Skeletal muscle cell (primary cell): ENCODE measurements at regions not wholly inside any gene's neighbourhood (a gene's known extent, or its start where the extent isn't known, plus 50 kb on each side); places are given as distances from the start of the nearest gene placed in this dataset.
"Not testable (repeated sequence)": the region's sequence is repeated elsewhere in the genome, so short reads cannot be mapped to it uniquely, and the experiment has no call there.

Experiments used
- DNase-seq: peaks from one replicate; pipeline ENCODE4 v3.0.0-alpha.2; 2010; ENCODE audit warnings: low read depth
- H3K4me3 ChIP-seq: 2 replicates; pipeline ENCODE4 v1.5.1; 2011; ENCODE audit warnings: low read depth, mild to moderate bottlenecking, control low read depth, low read length, moderate library complexity

DNA sequence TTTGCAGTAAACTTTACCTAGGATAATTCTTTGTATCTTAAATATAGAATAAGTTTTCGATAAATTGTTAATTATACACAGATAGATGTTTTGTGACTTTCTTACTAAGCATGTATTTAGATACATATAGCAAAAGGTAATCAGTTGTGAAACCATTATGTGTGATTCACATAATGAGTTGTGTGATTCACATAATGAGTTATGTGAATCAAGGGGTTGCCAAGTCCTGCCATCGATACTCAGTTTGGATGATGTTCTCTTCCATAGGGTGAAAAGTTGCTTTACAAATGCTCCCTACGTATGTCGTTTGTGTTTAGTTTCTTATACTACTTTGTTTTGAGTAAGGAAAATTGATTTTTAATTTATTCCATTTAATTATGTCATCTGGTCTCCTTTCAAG, 682.1 kb downstream of the MECOM start:
- no peak for DNase-seq
- H3K4me3 ChIP-seq, result no peak overlapping the region

DNA sequence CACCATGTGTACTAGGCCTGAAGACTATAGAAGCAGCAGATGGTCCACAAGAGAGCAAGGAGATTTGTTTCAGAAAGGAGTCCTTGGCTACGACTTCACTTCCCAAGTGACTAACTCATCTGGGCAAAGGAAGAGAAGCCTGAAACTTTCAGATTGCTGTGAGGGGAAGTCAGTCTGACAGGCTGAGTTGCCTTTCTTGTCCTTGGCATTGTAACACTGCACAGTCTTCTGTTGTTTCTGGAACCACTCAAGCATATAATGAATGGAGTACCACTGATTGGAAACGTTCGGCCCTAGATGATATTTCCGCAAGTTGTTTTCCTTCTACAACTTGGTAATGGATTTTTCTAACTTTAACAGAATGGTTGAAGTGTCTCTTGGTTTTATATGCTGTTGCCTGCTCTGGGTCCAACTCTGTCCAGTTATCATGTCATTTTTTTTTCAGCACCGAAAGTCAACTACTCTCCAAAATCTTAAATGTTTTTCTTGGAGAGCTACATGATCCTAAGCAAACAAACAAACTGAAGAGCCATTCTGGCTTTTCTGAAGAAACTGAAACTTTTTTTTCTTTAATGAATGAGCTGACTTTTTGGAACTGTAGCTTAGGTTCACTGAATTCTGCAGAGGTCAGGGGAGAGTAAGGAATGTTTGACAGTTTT, 685.7 kb downstream of the MECOM start:
- no peak overlapping the region for H3K4me3 ChIP-seq
- DNase-seq, result peak; percentile 10

DNA sequence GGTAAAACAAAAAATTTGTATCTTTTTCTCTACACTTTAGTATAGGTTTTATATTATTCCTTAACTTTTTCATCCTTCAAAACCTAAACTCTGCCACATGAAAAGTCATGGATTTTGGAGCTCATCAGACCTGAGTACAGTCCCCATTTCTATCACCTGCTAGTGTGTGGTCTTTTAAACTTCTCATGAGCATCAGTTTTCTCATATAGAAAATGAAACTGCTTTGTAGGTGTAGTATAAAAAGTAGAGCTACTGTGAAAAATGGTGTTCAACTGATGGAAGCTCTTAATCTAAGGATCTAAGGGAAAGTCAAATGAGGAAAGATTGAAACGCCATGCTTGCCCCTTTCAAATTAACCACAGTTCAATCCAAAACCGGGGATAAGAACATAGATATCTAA, 686.5 kb downstream of the MECOM start:
- no peak for DNase-seq
- H3K4me3 ChIP-seq, result no peak overlapping the region

DNA sequence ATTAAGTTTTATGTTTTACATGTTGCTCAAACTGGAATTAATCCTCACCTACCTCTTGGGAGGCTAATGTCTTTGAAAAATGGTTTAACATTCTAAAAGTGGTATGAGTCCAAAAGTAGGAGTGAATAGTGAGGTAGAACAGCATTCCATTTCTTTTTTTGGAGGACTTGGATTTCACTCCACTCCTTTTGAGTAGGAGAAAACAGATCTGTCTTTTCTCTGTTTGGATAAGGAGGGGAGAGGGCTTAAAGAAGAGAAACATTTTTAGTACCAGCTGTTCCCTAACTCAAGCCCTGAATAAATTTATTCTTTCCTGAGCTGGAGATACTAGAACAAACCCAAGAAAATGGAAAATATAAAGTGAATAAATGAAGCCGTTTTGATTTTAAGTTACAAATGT, 687.9 kb downstream of the MECOM start:
- DNase-seq, result no peak
- no peak overlapping the region for H3K4me3 ChIP-seq

DNA sequence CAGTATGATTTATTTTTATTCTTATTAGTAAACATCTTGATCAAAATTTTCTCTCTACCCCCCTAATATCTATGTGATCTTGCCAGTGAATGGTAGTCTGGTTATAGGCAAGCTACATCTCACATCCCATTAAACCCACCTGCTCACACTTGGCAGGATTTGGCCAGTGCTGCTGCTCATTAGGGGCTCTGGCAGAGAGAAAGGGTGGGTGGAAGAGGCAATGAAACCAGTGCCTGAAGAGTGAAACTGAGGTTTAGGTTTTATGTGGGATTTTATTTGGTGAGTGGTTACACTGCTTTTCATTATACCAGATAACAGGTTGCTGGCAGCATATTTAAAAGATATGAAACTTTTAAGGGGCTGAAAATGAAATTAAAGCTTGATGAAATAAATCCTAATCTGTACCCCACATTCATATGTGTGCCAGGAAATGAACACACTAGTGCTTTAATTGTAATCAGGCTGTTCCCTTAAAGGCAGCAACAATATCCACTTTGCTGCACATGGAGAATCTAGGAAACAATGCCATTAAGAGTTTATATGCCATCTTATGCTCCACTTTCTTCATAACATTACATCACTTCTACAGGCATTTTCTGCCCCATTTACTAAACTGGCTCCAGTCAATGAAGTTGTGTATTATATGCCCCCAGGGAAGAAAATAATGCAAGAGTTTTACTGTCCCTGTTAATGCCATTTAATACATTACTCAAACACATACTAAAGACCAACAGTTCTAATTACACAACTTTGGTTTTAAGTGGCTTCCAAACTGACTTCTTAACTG, 688.7 kb downstream of the MECOM start:
- H3K4me3 ChIP-seq, result no peak overlapping the region
- no peak for DNase-seq

DNA sequence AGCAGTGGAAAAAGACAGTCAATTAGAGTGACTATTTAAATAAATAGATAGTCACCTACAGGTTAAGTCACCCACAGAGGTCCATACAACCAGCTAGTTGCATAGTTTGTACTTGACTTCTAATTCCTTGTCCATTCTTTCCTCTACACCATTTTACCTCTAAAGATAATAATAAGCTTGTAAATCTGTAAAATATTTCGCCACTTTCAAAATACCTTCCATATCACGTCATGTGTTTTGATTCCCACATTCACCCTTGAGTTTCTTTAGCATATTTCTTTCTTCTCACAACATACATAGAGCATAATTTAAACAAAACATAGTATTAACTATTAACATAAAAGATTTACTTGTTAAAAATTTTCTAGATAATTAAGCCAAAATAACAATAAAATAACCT, 689.6 kb downstream of the MECOM start:
- H3K4me3 ChIP-seq, result no peak overlapping the region
- no peak for DNase-seq

DNA sequence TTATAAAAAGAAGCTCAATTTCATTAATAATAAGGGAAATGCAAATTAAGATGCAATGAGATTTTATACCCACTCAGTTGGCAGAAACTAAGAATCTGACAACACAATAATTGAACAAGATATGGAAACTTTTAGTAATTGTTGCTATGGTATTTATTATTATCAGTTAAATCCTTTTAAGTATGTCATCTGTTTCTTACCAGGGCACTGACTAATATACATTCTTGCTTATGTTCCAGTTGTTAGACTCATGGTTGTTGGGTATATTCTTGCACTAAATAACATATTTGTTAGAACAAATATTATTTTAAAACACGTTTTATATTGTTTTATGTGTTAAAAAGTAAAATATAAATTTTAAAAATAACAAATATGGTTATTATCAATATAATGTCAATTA, 690.3 kb downstream of the MECOM start:
- no peak for DNase-seq
- no peak overlapping the region for H3K4me3 ChIP-seq

DNA sequence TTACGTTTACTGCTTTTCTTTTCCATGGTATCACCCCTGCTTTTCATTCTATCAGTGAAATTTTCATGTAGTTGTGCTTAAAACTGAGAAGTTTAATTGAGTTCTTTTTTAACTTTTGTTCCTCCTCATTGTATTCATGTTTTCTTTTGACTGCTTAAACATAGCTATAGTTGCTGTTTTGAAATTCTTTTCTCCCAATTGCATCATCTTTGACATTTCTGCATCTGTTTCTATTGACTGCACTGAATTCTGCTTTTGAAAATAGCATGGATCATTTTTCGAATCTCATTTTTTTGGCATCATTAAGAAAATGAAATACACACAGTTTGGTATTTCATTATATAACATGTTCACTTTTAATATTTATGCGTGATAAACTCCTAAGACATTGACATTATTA, 694.9 kb downstream of the MECOM start:
- no peak overlapping the region for H3K4me3 ChIP-seq
- DNase-seq, result no peak

DNA sequence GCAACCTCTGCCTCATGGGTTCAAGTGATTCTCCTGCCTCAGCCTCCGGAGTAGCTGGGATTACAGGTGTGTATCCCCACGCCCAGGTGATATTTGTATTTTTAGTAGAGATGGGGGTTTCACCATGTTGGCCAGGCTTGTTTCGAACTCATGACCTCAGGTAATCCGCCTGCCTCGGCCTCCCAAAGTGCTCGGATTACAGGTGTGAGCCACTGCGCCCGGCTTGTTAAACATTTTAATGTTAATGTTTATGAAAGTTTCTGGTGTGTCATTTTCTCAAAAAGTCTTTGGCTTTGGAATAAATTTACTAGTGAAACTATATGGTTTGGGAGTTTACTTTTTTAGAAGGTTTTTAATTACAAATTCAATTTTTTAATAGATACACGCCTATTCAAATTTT, 698.8 kb downstream of the MECOM start:
- DNase-seq, result no peak
- H3K4me3 ChIP-seq, result no peak overlapping the region

DNA sequence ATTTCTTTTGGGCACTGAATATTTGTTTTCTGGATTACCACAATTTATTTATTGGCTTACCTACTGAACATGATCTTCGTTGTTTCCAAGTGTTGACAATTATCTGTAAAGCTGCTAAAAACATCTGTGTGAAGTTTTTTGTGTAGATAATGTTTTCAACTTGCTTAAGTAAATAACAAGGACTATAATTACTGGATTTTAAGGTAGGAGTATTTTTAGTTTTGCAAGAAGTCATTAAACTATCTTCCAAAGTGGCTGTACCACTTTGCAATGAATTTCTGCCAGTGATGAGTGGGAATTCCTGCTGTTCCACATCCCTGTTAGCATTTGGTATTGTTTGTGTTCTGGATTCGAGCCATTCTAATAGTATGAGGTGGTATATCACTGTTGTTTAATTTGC, 702.2 kb downstream of the MECOM start:
- H3K4me3 ChIP-seq, result no peak overlapping the region
- DNase-seq, result no peak

DNA sequence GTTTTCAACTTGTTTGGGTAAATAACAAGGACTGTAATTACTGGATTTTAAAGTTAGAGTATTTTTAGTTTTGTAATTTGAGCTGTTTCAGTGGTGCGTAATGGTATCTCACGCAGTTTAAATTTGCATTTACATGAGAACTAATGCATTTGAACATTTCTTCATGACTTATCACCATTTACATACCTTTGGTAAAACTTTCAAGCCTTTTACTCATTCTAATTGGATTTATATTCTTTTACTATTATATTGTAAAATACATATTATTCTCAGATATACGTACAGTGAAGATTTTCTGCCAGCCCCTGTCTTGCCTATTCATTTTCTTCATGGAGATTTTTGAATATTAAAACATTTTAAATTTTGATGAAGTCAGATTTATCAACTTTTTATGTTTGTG, 703.8 kb downstream of the MECOM start:
- no peak overlapping the region for H3K4me3 ChIP-seq
- no peak for DNase-seq

DNA sequence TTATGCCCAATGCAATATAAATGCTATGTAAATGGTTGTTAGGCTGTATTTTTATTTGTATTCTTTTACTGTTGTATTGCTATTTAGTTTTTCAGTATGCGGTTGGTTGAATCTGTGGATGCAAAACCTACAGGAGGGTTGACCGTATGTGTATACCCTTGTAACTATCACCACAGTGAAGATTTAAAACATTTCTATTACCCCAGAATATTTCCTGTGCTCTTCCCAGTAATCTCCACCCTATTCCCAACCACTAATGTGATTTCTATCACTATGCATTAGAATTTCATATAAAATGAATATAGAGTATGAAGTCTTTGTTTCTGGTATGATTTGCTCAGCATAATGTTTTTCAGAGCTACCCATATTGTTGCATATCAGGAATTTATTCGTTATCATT, 705.0 kb downstream of the MECOM start:
- no peak overlapping the region for H3K4me3 ChIP-seq
- DNase-seq, result no peak

DNA sequence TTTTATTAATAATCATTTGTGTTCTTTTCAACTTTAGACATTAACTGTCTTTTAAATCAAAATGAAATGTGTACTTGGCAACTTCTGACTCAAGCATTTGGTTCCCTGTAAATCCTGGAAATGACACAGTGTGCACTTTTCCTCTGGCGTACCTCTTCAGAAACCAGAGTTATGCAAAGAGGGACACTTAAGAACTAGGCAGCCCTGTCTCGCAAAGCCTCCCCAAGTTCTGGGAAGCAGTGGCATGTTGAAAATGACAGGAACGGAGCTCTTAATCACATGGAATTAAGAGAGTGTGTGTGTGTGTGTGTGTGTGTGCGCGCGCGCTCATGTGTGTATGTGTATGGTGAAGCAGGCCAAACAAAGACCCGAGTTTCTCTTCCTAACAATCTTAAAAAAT, 707.4 kb downstream of the MECOM start:
- no peak for DNase-seq
- H3K4me3 ChIP-seq, result no peak overlapping the region

DNA sequence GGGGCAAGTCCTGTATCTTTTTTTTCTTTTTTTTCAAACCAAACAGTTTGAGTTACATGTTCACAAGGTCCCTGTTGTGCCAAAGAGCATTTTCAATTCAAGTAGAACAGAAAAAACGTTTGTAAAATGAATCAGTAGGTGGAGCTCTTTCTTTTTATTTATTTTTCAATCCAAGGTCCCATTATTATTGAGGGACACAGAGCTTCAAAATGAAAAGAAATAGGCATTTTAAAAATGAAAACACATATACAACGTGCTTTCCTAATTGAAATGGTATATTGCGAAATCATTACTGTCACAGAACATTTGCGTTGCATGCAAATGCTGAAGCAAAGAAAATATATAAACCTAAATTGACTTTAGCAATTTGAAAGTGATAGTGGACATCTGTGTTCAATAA, 711.0 kb downstream of the MECOM start:
- DNase-seq, result peak; percentile 5
- no peak overlapping the region for H3K4me3 ChIP-seq

DNA sequence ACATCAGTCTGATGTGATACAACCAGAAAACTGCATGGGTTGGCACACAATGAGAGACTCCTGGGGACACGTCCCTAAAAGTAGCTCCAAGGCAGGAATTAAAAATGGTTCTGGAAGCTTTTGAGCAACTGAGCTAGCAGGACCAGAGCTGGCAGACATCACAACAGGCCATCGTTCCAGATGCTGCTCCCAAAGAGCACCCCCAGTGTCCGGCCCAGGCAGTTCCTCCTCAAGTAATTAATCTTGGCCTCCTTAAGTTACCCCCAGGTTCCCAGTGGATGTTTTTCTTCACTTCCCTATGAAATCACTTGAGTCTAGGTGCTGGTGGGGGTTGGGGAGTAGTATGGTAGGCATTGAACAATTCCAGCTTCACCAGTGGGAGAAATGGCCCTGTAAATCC, 711.6 kb downstream of the MECOM start:
- DNase-seq, result no peak
- no peak overlapping the region for H3K4me3 ChIP-seq

DNA sequence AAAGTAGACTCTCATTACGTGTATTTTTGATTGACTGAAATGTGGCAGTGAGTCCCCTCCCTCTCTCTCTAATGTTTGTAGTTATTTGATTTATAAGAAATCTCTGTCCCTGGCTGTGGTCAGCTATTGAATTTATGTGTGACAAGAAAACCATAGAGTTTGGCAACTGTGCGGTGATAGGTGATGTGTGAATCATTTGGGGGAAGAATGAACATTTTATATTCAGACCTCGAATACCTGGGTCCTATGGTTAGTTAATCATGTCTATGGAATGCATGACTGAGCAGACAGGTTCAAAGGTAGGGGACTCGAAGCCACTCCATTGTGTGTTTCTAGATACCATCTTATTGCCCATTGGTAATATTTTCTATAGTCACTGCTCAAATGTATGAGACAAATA, 712.1 kb downstream of the MECOM start:
- DNase-seq, result no peak
- H3K4me3 ChIP-seq, result no peak overlapping the region

DNA sequence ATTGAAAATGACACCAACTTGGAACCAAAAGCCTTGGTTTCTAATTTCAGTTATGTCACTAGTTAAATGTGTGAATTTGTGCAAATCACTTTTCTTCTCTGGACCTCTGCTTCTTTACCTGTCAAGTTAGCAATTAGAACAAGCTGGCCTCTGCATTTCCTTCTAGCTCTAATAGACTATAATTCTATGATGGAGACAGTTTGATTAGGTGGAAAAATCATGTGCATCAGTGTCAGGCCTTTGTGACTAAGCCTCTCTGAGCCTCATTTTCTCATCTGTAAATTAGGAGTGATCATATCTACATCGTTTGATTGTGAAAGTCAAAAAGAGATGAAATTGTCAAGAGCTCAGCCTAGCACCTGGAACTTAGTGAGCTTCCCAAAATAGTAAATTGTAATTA, 712.9 kb downstream of the MECOM start:
- no peak overlapping the region for H3K4me3 ChIP-seq
- DNase-seq, result no peak

DNA sequence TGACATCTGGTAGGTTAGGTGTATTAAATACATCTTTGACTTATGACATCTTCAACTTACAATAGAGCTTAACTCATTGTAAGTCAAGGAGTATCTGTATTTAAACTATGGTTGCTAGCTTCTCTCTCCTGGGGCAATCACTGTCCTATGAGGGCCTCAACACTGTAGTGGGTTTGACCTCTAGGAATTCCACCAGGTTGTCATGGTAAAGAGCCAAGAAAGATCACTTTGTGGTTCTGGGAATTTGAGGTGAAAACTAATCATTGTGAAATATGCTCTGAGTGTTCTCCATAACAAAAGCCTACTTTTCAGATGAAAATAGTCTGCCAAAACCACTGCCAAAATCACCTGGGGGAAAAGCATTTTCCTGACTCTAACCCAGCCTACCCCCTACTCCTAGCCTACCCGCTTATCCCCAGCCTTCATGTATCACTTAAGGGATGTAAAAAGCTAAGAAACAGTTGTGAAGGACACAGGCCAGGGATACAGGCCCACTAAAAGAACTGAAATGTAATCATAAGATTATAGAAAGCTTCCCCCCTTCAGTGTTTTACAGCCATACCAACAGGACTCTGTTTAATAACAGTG, 723.8 kb downstream of the MECOM start:
- no peak overlapping the region for H3K4me3 ChIP-seq

DNA sequence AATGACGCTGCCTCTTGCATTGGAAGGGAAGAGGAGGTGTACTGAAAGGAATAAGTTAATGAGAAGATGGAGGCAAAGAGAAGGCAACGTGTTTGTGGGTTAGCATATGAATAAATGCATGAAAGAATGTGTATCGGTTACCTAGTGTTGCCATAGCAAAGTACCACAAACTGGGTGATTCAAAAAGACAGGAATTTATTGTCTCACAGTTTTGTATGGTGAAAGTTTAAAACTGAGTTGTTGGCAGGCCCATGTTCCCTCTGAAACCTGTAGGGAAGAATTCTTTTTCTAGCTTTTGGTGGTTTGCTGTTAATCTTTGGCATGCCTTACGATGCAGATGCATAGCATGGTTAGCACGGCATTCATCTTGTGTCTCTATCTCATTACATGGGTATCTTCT, 729.9 kb downstream of the MECOM start:
- DNase-seq, result no peak
- no peak overlapping the region for H3K4me3 ChIP-seq

More for the DNA sequence above, 723.8 kb downstream of the MECOM start:
- no peak for DNase-seq

DNA sequence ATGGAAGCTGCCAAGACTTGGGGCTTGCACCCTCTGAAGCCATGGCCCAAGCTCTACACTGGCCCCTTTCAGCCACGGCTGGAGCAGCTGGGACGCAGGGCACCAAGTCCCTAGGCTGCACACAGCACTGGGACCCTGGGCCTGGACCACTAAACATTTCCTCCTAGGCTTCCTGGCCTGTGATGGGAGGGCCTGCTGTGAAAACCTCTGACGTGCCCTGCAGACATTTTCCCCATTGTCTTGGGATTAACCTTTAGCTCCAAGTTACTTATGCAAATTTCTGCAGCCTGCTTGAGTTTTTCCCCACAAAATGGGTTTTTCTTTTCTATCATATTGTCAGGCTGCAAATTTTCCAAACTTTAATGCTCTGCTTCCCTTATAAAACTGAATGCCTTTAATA, 733.5 kb downstream of the MECOM start:
- not testable (repeated sequence) for H3K4me3 ChIP-seq, DNase-seq

DNA sequence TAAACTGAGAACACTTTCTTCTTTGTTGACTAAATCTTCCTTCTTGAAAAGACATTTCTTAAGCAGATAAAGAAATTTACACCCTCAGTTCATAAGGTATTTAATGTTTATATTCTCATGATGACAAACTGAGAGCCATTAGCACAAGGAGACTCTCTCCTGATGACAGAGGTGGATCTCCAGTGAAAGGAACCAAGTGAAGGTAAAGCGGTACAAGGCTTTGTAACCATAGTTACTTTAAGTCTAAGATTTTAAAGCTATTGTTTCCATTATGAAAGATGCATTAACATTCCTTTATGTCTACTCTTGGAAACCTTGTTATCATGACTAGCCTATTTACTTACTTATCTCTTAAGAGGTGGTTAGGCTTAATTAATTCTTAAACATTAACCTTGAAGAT, 737.1 kb downstream of the MECOM start:
- no peak for DNase-seq
- no peak overlapping the region for H3K4me3 ChIP-seq
